GM13976 (cell line): ENCODE measurements at regions not wholly inside any gene's neighbourhood (a gene's known extent, or its start where the extent isn't known, plus 50 kb on each side); places are given as distances from the start of the nearest gene placed in this dataset.

ENCODE experiments used
- DNase-seq: peaks from one replicate; pipeline ENCODE4 v3.0.0; 2012; ENCODE audit warnings: low spot score
- in situ Hi-C: fragments of 300-500 bp; cut with MboI; formaldehyde crosslinking; loops from one replicate; pipeline ENCODE4 v1.12.0; 2022; ENCODE audit warnings: low sequenced_read_pairs, mixed read lengths, inconsistent platforms; ENCODE audit not compliant: unreplicated experiment
- TF ChIP-seq, protein P1 (sequence below): IDR thresholded peaks from 2 replicates; pipeline ENCODE4 v1.5.1; 2012; ENCODE audit warnings: borderline replicate concordance, mild to moderate bottlenecking; ENCODE audit not compliant: insufficient read depth; ENCODE audit errors: extremely low read depth, missing control alignments, control extremely low read depth

- TF ChIP-seq, protein P1, sequence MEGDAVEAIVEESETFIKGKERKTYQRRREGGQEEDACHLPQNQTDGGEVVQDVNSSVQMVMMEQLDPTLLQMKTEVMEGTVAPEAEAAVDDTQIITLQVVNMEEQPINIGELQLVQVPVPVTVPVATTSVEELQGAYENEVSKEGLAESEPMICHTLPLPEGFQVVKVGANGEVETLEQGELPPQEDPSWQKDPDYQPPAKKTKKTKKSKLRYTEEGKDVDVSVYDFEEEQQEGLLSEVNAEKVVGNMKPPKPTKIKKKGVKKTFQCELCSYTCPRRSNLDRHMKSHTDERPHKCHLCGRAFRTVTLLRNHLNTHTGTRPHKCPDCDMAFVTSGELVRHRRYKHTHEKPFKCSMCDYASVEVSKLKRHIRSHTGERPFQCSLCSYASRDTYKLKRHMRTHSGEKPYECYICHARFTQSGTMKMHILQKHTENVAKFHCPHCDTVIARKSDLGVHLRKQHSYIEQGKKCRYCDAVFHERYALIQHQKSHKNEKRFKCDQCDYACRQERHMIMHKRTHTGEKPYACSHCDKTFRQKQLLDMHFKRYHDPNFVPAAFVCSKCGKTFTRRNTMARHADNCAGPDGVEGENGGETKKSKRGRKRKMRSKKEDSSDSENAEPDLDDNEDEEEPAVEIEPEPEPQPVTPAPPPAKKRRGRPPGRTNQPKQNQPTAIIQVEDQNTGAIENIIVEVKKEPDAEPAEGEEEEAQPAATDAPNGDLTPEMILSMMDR = no peak
- no peak for DNase-seq
- in situ Hi-C loops = no loop called here
These were observed 221.6 kb downstream of the BRINP2 start for GRCh38 chr1:177392336-177392735.

DNA sequence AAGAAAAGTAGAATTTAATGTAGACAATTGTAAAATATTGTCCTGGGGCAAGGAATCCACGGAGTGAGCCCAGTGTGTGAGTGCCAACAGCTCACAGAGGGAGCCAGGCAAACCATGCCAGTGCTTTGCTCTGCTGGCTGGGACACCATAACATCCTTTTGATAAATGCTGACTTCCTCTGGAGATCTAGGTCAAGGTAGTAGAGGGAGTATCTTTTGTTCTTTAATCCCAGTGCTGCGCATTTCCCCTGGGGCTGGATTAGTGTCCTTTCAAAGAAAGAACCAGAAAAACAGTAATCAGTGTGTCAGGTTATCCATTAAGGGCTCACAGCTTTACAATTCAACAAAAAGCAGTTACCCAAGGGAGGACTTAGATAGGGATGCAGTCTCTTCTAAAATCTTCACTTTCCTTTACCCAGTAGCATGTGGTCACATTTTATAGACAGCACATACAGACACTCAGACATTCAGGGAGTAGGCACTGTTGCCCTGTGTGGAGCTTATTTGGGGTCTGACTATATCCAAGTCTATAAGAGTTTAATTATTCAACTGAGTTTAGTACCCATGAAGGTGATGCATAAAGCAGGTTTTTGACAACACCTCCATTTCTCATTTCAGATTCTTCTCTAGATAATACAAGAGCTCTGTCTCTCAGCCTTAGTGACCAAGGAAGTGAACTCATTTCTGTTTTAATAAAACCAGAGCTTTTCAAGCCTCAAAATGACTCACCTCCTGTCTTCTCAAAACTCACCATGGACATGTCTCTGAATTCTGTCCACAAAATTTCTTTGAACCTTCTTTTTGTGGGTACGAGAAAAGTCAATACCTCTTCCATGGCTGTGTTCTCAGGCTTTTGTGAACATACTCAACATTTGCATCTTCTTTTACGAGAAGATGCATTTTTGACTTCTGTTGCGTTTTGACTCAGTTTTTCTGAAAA, 215.3 kb downstream of the BRINP2 start:
- TF ChIP-seq, protein P1 = no peak
- DNase-seq = no peak
- in situ Hi-C loops = no loop called here

DNA sequence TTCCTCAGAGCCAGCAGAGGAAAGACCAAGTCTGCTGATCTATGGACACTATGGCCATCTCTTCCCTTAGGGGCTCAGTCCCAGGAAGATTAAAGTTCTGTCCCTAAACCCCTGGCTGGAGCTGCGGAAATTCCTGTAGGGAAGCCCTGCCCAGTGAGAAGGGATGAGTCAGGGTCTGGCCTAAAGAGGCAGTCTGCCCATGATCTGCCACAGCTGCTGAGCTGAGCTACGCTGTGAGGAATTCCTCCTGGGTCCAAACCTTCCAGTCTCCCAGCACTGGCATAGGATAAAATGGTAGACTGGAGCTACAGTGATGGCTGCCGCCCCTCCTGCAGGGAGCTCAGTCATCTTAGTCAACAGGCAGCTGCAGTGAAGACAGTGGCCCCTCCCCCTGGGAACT, 213.7 kb downstream of the BRINP2 start:
- DNase-seq = no peak
- TF ChIP-seq, protein P1 = no peak
- in situ Hi-C loops = no loop called here

- TF ChIP-seq, protein P1 = no peak
- no peak for DNase-seq
- in situ Hi-C loops = no loop called here
These were observed 213.0 kb downstream of the BRINP2 start for GRCh38 chr1:177383715-177384114.

DNA sequence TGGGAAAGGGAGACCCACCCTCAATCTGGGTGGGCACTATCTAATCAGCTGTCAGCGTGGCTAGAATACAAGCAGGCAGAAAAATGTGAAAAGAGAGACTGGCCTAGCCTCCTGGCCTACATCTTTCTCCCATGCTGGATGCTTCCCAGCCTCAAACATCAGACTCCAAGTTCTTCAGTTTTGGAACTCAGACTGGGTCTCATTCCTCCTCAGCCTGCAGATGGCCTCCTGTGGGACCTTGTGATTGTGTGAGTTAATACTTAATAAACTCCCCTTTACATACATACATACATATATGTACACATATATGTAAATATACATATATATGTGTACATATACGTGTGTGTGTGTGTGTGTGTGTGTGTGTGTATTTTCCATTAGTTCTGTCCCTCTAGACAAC, 207.1 kb downstream of the BRINP2 start:
- in situ Hi-C loops = no loop called here
- DNase-seq = no peak
- TF ChIP-seq, protein P1 = no peak

DNA sequence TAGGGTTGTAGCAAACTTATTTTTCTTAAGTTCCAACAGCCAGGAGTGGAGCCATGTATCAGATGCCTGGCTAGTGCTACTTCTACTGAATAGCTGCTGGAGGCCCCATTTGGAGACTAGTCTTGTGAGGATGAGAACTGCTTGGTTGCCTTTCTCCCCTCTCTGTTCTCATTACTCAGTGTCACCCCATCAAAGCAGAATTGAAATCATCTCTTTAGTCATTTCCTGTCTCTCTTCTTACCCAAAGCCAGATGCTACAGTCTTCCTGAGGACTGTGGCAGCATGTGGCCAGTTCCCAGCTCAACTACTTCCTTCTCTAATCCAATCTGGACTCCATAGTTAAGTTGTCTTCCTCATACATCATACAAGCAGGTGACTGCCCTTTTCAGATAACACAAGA, 197.5 kb downstream of the BRINP2 start:
- in situ Hi-C loops = no loop called here
- no peak for DNase-seq

More for the DNA sequence above, 197.5 kb downstream of the BRINP2 start:
- TF ChIP-seq, protein P1 = no peak
